Liver (tissue), 8 donors: ENCODE measurements at regions not wholly inside any gene's neighbourhood (a gene's known extent, or its start where the extent isn't known, plus 50 kb on each side); places are given as distances from the start of the nearest gene placed in this dataset.

ENCODE experiments used
- DNase-seq: peaks from one replicate; pipeline ENCODE4 v3.0.0-alpha.2; 2017; ENCODE audit warnings: low spot score
- H3K27ac ChIP-seq, 2 donors: one replicate each; pipeline ENCODE4 v1.7.0; 2013; ENCODE audit warnings: inconsistent platforms in 2 of 2, low read length in 2 of 2, control low read depth in 1 of 2, low read depth in 1 of 2, mild to moderate bottlenecking in 1 of 2
- H3K27me3 ChIP-seq, 4 donors: one replicate each; pipeline versions ENCODE4 v1.6.1 to v1.7.0; 2013; ENCODE audit warnings: low read length in 3 of 4, inconsistent platforms in 1 of 4, mild to moderate bottlenecking in 1 of 4, moderate library complexity in 1 of 4; ENCODE audit not compliant: control insufficient read depth in 4 of 4, insufficient read depth in 4 of 4
- H3K36me3 ChIP-seq, 4 donors: one replicate each; pipeline versions ENCODE4 v1.6.1 to v1.7.0; 2013; ENCODE audit warnings: low read length in 3 of 4, mild to moderate bottlenecking in 3 of 4, low read depth in 1 of 4, moderate library complexity in 1 of 4; ENCODE audit not compliant: control insufficient read depth in 4 of 4, insufficient read depth in 3 of 4
- H3K4me1 ChIP-seq, 4 donors: one replicate each; pipeline versions ENCODE4 v1.6.1 to v1.7.0; 2013; ENCODE audit warnings: low read length in 3 of 4, mild to moderate bottlenecking in 3 of 4, moderate library complexity in 1 of 4; ENCODE audit not compliant: control insufficient read depth in 4 of 4, insufficient read depth in 4 of 4
- H3K4me3 ChIP-seq, 3 donors: one replicate each; pipeline versions ENCODE4 v1.6.1 to v1.7.0; 2013; ENCODE audit warnings: low read length in 3 of 3, control low read depth in 1 of 3, low read depth in 1 of 3, mild to moderate bottlenecking in 1 of 3
- H3K9ac ChIP-seq, 2 donors: one replicate each; pipeline ENCODE4 v1.7.0; 2013; ENCODE audit warnings: low read length in 2 of 2, mild to moderate bottlenecking in 2 of 2, moderate library complexity in 2 of 2, control low read depth in 1 of 2, low read depth in 1 of 2
- H3K9me3 ChIP-seq, 4 donors: one replicate each; pipeline versions ENCODE4 v1.6.1 to v1.7.0; 2013; ENCODE audit warnings: low read length in 3 of 4; ENCODE audit not compliant: control insufficient read depth in 4 of 4
- EGR1 ChIP-seq, 2 donors: IDR thresholded peaks; 2 replicates each; pipeline ENCODE4 v1.6.1; 2016 to 2018; ENCODE audit warnings: antibody characterized with exemption in 2 of 2, low read depth in 2 of 2
- FOXA1 ChIP-seq: IDR thresholded peaks from 2 replicates; pipeline ENCODE4 v1.6.1; 2016; ENCODE audit warnings: antibody characterized with exemption
- FOXA2 ChIP-seq: IDR thresholded peaks from 2 replicates; pipeline ENCODE4 v1.6.1; 2016; ENCODE audit warnings: antibody characterized with exemption
- GABPA ChIP-seq, 2 donors: IDR thresholded peaks in 1 of 2; conservative IDR thresholded peaks in 1 of 2; 2 replicates each; pipeline ENCODE4 v1.6.1; 2016; ENCODE audit warnings: antibody characterized with exemption in 2 of 2, mild to moderate bottlenecking in 1 of 2, moderate library complexity in 1 of 2
- HNF4A ChIP-seq, 2 donors: conservative IDR thresholded peaks; 2 replicates each; pipeline ENCODE4 v1.6.1; 2016; ENCODE audit warnings: antibody characterized with exemption in 2 of 2, mild to moderate bottlenecking in 2 of 2
- HNF4G ChIP-seq: IDR thresholded peaks from 2 replicates; pipeline ENCODE4 v1.6.1; 2016; ENCODE audit warnings: antibody characterized with exemption
- JUND ChIP-seq, 2 donors: IDR thresholded peaks; 2 replicates each; pipeline ENCODE4 v1.6.1; 2016; ENCODE audit warnings: antibody characterized with exemption in 2 of 2
- NR2F2 ChIP-seq: IDR thresholded peaks from 2 replicates; pipeline ENCODE4 v1.6.1; 2016; ENCODE audit warnings: antibody characterized with exemption
- RAD21 ChIP-seq, 2 donors: IDR thresholded peaks; 2 replicates each; pipeline ENCODE4 v1.6.1; 2016; ENCODE audit warnings: antibody characterized with exemption in 2 of 2, mild to moderate bottlenecking in 2 of 2
- RXRA ChIP-seq, 2 donors: IDR thresholded peaks; 2 replicates each; pipeline ENCODE4 v1.6.1; 2017 to 2018; ENCODE audit warnings: antibody characterized with exemption in 2 of 2, mild to moderate bottlenecking in 1 of 2
- SP1 ChIP-seq: IDR thresholded peaks from 2 replicates; pipeline ENCODE4 v1.6.1; 2018; ENCODE audit warnings: antibody characterized with exemption, mild to moderate bottlenecking
- TAF1 ChIP-seq: conservative IDR thresholded peaks from 2 replicates; pipeline ENCODE4 v1.6.1; 2016; ENCODE audit warnings: antibody characterized with exemption, mild to moderate bottlenecking
- YY1 ChIP-seq: IDR thresholded peaks from 2 replicates; pipeline ENCODE4 v1.6.1; 2016; ENCODE audit warnings: antibody characterized with exemption, mild to moderate bottlenecking
- WGBS: extraction: QIAGEN DNeasy Blood & Tissue Kit; methylation state at CpG from one replicate; pipeline ENCODE4 v1.1.7; 2013; 5-methylcytosine and 5-hydroxymethylcytosine counted together
- TF ChIP-seq, protein P1 (sequence below): IDR thresholded peaks from 2 replicates; pipeline ENCODE4 v1.6.1; 2016; ENCODE audit warnings: antibody characterized with exemption, mild to moderate bottlenecking
- TF ChIP-seq, protein P2 (sequence below): fragments of 150-350 bp; IDR thresholded peaks from 2 replicates; pipeline ENCODE4 v1.5.1; 2017; ENCODE audit warnings: improper control_type of control experiment, low read depth, low read length; ENCODE audit not compliant: missing input control
- TF ChIP-seq, protein P3 (sequence below): IDR thresholded peaks from 2 replicates; pipeline ENCODE4 v1.6.1; 2016; ENCODE audit warnings: antibody characterized with exemption
- TF ChIP-seq, protein P4 (sequence below): IDR thresholded peaks from 2 replicates; pipeline ENCODE4 v1.6.1; 2016; ENCODE audit warnings: antibody characterized with exemption
- donor health status: healthy.
- donor health status: healthy.
- donor health status: healthy.
- donor health status: healthy.
- donor health status: healthy.

DNA sequence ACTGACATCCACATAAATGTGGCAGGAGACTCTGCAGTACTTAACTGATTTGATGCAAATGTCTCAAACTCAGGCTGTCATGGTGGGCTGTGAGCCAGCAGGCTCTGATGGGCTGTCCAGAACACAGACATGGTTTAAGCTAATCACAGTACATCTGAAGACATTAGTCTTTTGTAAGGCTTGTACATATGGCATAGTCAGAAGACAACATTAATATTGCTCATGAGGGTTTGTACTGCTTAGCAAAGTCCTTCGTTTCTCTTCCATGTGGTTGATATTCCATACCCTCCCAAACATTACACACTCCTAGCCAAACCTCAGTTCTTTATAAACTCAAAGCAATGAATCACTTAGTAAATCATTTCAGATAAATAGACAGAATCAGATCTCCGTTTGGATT lies 330.6 kb downstream of the RND3 start:
- H3K27me3 ChIP-seq, result no peaks in the 10 kb centered on the region
- no peak for DNase-seq
- no peak overlapping the region for H3K27ac ChIP-seq
- no peaks in the 10 kb centered on the region for H3K9me3 ChIP-seq
- WGBS, result 84% methylated on average over 2 of the region's 2 CpGs
- H3K9ac ChIP-seq, result no peak overlapping the region
- TF ChIP-seq GABPA (IDR thresholded peaks at IDR 0.05 in 1 of 2, conservative IDR thresholded peaks at IDR 0.05 in 1 of 2), result no peak
- TF ChIP-seq EGR1 (IDR thresholded peaks at IDR 0.05; ENCODE audit: low read depth in 2 of 2), result no peak
- no peak for TF ChIP-seq HNF4G
- TF ChIP-seq YY1, result no peak
- no peak for TF ChIP-seq NR2F2
- no peak for TF ChIP-seq TAF1
- no peak for TF ChIP-seq SP1
- no peak for TF ChIP-seq FOXA2
- no peak for TF ChIP-seq FOXA1
- TF ChIP-seq, protein P1, sequence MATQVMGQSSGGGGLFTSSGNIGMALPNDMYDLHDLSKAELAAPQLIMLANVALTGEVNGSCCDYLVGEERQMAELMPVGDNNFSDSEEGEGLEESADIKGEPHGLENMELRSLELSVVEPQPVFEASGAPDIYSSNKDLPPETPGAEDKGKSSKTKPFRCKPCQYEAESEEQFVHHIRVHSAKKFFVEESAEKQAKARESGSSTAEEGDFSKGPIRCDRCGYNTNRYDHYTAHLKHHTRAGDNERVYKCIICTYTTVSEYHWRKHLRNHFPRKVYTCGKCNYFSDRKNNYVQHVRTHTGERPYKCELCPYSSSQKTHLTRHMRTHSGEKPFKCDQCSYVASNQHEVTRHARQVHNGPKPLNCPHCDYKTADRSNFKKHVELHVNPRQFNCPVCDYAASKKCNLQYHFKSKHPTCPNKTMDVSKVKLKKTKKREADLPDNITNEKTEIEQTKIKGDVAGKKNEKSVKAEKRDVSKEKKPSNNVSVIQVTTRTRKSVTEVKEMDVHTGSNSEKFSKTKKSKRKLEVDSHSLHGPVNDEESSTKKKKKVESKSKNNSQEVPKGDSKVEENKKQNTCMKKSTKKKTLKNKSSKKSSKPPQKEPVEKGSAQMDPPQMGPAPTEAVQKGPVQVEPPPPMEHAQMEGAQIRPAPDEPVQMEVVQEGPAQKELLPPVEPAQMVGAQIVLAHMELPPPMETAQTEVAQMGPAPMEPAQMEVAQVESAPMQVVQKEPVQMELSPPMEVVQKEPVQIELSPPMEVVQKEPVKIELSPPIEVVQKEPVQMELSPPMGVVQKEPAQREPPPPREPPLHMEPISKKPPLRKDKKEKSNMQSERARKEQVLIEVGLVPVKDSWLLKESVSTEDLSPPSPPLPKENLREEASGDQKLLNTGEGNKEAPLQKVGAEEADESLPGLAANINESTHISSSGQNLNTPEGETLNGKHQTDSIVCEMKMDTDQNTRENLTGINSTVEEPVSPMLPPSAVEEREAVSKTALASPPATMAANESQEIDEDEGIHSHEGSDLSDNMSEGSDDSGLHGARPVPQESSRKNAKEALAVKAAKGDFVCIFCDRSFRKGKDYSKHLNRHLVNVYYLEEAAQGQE, result no peak
- TF ChIP-seq, protein P2, sequence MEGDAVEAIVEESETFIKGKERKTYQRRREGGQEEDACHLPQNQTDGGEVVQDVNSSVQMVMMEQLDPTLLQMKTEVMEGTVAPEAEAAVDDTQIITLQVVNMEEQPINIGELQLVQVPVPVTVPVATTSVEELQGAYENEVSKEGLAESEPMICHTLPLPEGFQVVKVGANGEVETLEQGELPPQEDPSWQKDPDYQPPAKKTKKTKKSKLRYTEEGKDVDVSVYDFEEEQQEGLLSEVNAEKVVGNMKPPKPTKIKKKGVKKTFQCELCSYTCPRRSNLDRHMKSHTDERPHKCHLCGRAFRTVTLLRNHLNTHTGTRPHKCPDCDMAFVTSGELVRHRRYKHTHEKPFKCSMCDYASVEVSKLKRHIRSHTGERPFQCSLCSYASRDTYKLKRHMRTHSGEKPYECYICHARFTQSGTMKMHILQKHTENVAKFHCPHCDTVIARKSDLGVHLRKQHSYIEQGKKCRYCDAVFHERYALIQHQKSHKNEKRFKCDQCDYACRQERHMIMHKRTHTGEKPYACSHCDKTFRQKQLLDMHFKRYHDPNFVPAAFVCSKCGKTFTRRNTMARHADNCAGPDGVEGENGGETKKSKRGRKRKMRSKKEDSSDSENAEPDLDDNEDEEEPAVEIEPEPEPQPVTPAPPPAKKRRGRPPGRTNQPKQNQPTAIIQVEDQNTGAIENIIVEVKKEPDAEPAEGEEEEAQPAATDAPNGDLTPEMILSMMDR, result no peak
- TF ChIP-seq HNF4A (conservative IDR thresholded peaks at IDR 0.05), result no peak
- TF ChIP-seq RXRA (IDR thresholded peaks at IDR 0.05), result no peak
- TF ChIP-seq RAD21 (IDR thresholded peaks at IDR 0.05), result no peak
- peaks cover 0 to 12% (median 4%) of the 10 kb centered on the region in 4 donors for H3K4me1 ChIP-seq
- no peaks in the 10 kb centered on the region for H3K36me3 ChIP-seq
- no peak overlapping the region for H3K4me3 ChIP-seq

DNA sequence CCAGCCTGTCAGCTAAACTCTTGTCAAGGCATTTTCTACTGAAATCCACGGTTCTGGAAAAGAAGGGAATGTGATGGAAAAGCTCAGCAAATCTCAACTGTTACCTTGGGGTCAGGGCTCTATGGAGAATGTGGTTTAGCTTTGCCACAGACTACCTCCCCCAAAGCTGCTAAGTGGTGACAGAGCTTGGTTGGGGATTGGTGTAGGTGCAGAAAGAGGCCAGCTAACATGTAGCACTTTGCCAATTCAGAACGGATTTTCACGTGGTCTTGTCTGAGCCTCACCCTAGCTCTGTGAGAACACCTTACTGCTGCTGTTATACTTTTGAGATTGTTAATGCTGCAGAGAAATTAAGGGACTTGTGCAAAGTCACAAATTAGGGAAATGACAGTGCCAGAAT lies 331.1 kb downstream of the RND3 start:
- DNase-seq, result no peak
- TF ChIP-seq YY1, result no peak
- no peak for TF ChIP-seq HNF4A (conservative IDR thresholded peaks at IDR 0.05)
- TF ChIP-seq, protein P3, sequence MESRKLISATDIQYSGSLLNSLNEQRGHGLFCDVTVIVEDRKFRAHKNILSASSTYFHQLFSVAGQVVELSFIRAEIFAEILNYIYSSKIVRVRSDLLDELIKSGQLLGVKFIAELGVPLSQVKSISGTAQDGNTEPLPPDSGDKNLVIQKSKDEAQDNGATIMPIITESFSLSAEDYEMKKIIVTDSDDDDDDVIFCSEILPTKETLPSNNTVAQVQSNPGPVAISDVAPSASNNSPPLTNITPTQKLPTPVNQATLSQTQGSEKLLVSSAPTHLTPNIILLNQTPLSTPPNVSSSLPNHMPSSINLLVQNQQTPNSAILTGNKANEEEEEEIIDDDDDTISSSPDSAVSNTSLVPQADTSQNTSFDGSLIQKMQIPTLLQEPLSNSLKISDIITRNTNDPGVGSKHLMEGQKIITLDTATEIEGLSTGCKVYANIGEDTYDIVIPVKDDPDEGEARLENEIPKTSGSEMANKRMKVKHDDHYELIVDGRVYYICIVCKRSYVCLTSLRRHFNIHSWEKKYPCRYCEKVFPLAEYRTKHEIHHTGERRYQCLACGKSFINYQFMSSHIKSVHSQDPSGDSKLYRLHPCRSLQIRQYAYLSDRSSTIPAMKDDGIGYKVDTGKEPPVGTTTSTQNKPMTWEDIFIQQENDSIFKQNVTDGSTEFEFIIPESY, result no peak
- no peak for TF ChIP-seq FOXA2
- no peak for TF ChIP-seq HNF4G
- TF ChIP-seq NR2F2, result no peak
- no peak for TF ChIP-seq TAF1
- TF ChIP-seq JUND (IDR thresholded peaks at IDR 0.05), result no peak
- TF ChIP-seq RAD21 (IDR thresholded peaks at IDR 0.05), result no peak
- no peak for TF ChIP-seq SP1
- TF ChIP-seq, protein P1, result no peak
- TF ChIP-seq, protein P4, sequence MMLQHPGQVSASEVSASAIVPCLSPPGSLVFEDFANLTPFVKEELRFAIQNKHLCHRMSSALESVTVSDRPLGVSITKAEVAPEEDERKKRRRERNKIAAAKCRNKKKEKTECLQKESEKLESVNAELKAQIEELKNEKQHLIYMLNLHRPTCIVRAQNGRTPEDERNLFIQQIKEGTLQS, result no peak
- Histone ChIP-seq H3K27ac (no peak overlapping the region), H3K36me3 (no peaks in the 10 kb centered on the region), H3K4me1 (peaks cover 0 to 12% (median 4%) of the 10 kb centered on the region in 4 donors), H3K9me3 (no peaks in the 10 kb centered on the region), H3K4me3 (no peak overlapping the region), H3K27me3 (no peaks in the 10 kb centered on the region), H3K9ac (no peak overlapping the region)
- 86% methylated on average over 3 of the region's 3 CpGs for WGBS
